Spleen (tissue), 7 donors: ENCODE measurements at regions not wholly inside any gene's neighbourhood (a gene's known extent, or its start where the extent isn't known, plus 50 kb on each side); places are given as distances from the start of the nearest gene placed in this dataset.

ENCODE experiments used
- CTCF ChIP-seq, 11 experiments: fragments of 200-600 bp in 7 of 11; fragments of 450-650 bp in 4 of 11; sonication (generic) in 4 of 11; IDR thresholded peaks in 8 of 11; conservative IDR thresholded peaks in 3 of 11; 1 replicate in 7 of 11; 2 replicates in 4 of 11; pipeline versions ENCODE4 v1.4.0 to v1.8.0; 2016 to 2021; ENCODE audit warnings: antibody characterized with exemption in 11 of 11, inconsistent platforms in 4 of 11, mild to moderate bottlenecking in 1 of 11
- POLR2A ChIP-seq, 3 donors: fragments of 450-650 bp; IDR thresholded peaks; one replicate each; pipeline ENCODE4 v1.5.1; 2017; ENCODE audit warnings: antibody characterized with exemption in 3 of 3, mild to moderate bottlenecking in 1 of 3
- donor health status: DM: no; HTN: no; CAD: no; lungs with moderate emphysema.
- donor health status: DM: no; HTN: no; CAD: no.
- donor health status: DM: no; HTN: no; CAD: no.

- TF ChIP-seq CTCF (IDR thresholded peaks at IDR 0.05 in 8 of 11, conservative IDR thresholded peaks at IDR 0.05 in 3 of 11) (no peak), POLR2A (IDR thresholded peaks at IDR 0.05) (no peak)
Measured at GRCh38 chr4:52298444-52298843, 247.3 kb downstream of the SPATA18 start.
